Stimulated activated CD8-positive, alpha-beta memory T cell treated with anti-CD3 and anti-CD28 coated beads, Interleukin-12 subunit alpha, Interleukin-12 subunit beta, amount 100 ng/mL, for 1 hour (primary cell): ENCODE measurements at regions not wholly inside any gene's neighbourhood (a gene's known extent, or its start where the extent isn't known, plus 50 kb on each side); places are given as distances from the start of the nearest gene placed in this dataset.
"Not testable (repeated sequence)": the region's sequence is repeated elsewhere in the genome, so short reads cannot be mapped to it uniquely, and the experiment has no call there.

ENCODE experiments used
- DNase-seq: peaks from one replicate; pipeline ENCODE4 v3.0.0-alpha.2; 2020; ENCODE audit warnings: low read depth

DNA sequence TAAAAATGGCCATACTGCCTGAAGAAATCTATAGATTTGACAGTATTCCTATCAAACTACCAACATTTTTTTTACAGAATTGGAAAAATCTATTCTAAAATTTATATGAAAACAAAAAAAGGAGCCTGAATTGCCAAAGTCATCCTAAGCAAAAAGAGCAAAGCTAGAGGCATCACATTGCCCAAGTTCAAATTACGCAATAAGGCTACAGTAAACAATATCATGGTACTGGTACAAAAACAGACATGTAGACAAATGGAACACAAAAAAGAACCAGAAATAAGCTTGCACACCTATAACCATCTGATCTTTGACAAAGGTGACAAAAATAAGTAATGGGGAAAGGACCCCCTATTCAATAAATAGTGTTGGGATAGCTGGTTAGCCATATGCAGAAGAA is 50.2 kb upstream of the THSD7B start:
- DNase-seq = no peak

DNA sequence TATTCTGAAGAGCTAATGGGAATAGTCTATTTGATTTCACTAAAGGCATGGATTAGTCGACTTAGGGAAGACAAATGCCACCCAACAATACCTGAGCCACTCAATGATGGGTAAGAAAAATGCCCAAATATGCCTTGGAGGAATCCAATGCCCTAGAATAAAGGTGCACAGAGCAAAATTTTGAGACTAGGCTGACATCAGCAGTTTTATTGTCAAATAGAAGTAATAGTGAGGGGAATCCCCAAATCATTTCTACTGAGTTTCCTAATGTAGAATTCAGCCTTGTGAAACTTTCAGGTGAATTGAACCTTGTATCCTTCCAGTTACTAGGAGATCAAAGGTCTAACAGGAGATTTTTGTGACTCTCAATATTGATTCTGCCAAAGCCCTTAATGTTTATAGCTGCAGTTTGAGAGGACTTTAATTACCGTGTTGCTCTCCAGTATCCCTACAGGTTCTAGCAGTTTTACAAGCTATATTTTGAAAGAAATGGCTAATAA is 50.8 kb upstream of the THSD7B start:
- DNase-seq = no peak

DNA sequence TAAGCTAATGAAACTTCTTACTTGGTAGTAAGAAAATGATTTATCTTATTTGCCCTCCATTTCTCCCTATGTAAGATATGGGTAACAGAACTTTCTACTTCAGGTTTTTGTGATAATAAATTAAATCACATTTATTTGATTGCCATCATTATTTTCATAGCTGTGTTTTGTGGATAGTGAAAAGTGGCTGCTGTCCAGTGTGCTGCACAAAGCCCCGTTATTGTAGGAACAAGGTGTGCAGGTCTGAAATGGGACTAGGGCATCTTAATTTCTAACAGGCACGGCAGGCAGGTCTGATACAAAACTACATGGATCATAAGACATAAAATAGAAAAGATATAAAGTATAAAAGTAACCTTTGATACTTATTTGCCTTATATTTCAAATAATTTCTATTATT is 51.6 kb upstream of the THSD7B start:
- DNase-seq = no peak

DNA sequence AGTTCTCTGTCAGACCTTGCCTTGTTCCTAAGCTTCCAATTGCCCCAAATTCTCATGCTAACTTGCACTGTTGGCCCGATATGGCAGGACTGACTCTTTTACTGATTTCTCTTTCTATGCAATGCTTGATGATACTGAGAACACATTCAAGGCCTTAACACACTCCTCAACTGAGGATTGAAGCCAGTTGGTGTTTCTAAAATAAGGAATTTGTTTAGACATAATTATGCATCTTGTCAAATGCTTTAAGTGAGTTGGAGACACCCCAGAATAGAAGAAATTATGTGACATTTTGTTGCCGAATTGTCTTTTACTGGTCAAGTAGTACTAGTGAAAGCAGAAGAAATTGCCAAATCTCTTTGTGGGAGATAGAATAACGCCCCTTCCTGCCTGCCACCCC is 60.0 kb upstream of the THSD7B start:
- DNase-seq = no peak

DNA sequence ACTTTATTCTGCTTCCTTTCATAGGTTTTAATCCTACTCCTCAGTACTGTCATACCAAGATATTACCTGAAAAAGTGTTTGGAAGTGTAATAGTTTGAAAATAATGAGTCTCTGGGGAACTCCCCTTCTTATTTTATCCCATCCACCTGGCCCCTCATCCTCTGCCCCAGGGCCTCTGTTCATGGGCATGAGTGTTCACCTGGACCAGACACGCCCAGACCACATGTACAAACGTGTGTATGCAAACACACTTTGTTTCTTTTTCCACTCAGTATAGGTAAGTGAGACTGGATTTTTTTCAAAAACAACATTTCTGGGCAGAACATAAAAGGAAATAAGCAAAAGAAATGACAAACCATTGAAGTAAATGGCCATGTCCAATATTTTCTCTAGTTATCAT is 62.1 kb upstream of the THSD7B start:
- no peak for DNase-seq

DNA sequence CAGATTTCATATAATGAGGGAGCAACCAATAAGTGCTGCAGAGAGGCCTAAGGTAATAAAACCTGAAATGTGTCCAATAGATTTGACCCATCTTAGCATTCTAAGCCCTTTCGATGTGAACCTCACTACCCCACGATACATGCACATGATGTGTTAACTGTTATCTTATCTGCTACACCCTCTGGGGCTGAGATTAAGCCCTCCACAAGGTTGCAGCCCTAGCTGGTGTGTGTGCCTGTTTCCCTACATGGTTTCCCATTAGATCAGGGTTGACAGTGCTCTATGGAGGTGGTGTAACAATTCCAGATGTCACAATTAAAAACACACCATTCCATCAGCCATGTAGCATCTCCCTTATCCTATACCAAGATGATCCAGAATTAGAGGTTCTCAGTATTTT is 68.9 kb upstream of the THSD7B start:
- DNase-seq = no peak

DNA sequence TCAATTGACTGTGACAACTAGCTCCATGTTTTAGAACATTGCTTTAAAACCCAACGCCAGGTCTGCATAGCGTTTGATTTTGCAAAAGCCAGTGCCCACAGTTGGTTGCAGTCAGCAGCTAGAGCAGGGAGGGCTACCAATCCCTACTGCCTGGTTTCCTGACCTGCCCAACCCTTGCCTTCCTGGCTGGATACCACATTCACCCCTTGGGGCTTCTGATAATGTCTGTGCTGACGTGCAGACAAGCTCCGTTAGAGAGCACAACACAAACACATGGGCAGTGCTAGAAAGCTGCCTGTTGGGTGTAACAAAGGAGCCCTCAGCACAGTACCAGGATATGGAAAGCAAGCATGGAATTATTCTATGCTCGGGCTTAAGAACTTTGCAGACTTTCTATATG is 71.4 kb upstream of the THSD7B start:
- DNase-seq = no peak

DNA sequence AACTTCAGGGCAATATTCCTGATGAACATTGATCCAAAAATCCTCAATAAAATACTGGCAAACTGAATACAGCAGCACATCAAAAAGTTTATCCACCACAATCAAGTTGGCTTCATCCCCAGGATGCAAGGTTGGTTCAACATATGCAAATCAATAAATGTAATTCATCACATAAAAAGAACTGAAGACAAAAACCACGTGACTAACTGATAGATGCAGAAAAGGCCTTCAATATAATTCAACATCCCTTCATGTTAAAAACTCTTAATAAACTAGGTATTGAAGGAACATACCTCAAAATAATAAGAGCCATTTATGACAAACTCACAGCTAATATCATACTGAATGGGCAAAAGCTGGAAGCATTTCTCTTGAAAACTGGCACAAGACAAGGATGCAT is 85.3 kb upstream of the THSD7B start:
- DNase-seq = not testable (repeated sequence)

DNA sequence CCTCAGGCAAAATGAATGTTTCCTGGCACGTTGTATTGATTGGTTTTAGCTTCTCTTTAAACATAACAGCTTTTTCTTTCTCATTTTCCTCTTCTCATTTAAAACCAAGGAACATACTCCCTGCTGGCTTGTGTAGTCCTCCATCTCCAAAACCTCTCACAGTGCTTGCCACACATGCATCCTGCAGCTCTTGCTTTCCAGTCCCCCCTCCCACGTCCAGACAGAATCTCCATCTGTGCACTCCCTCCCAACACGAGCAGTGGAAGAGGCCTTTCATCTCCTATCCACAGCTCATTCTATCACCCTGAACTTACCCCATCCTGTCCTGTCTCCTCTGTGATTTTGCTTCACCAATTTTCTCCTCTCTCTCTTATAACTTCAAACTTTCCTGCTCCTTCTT is 99.6 kb upstream of the THSD7B start:
- DNase-seq = no peak

DNA sequence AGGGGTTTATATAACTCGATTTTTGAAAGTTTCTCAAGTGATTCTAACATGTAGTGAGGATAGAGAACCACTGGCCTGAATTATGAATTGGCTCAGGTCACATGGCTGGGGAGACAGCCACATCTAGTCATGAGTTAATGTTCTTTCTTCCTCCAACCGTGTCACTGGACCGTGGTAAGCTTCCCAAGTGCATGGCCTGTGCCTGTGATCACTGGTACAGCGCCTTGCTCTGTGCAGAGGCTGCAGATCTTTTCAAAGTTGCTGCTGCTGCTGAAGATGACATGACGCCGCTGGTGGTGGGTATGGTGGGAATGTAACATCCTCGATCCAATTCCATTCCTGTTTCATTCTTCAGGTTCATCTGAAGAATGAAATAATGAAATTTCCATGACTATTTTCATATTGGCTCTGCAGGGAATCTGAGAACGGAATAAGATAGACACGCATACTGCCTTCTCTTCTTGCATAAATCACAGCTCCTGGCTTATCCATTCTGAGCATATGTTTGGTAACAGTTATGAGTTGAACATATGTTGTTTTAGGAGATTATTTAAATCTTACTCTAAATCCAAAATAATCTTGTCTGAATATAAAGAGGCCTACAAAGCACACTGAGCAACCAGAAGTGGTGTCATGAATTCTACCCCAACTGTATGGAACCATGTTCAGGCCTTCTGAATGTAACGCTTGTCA is 100.5 kb upstream of the THSD7B start:
- DNase-seq = no peak

DNA sequence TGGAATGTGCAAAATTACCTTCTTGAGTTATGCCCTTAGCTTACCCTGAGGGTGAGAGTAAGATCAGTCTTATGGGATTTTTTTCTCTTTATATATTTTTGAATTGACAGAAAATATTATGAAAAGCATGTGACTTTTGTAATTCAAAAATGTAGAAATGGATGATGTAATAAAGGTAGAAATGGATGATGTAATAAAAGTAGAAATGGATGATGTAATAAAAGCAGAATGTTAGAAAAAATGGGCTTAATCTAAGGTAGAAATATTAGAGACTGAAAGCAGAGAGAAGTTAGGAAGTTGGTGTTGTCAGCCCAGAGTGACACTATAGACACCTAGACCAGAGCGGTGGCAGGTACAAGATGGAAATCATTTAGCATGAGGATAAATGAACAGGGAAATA is 107.1 kb upstream of the THSD7B start:
- DNase-seq = no peak

DNA sequence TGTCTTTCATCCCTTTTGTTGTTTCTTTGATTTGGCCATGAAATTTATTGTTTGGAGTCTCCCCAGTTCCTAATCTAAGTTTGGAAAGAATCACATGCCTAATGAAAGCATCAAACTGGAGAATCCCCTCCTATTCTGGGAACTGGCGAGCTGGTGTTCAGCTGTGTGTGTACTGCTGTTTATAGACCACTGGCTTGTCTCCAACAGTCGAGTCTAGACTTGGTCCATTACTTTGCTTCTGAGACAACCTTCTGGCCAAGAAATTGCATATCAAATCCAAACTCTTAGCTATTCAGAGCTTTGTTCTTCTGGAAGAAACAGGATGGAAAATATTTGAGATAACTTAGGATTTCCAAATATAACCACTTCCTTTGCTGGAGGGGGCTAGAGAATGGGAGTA is 111.5 kb upstream of the THSD7B start:
- DNase-seq = no peak

DNA sequence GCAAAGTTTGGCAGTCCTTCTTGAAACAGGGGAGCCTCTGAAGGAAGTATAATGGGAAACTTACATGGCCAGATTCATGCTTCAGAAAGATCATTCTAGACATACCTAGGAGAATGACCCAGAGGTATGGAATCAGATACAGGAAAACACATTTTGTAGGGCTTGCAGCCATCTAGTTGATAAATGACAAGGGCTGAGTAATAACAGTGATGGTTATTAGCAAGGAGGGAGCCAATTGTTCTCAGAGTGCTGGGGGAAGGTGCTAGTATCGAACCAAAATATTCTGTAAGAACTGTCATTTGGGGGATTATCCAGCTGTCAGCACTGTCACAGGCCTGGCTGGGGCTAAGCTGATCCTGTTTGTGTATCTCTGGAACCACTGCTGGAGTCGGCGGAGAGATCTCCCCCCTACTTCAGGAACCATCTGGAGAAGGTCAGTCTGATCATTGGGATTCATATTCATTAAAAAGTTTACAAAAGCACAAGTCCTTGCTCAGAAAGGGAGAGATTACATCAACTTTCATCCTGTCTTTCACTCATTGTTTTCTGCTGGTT is 113.8 kb upstream of the THSD7B start:
- no peak for DNase-seq

DNA sequence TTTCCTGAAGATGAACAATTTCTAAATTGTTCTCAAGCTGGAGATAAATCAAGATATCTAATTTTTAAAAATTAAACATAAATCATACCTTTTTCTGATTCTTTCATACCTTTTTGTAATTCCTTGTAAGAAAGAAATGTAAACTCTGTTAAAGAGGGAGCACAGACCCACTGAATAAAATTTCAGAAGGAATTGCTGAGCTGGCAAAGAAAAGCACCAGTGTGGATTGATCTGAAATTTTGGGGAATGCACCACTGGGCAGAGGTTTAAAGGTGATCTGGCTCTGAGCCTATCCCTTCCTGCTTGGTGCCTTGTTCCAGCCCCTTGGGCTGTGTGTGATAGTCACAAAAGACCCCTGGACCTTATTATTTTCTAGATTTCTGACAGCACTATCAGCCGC is 118.3 kb upstream of the THSD7B start:
- DNase-seq = no peak

DNA sequence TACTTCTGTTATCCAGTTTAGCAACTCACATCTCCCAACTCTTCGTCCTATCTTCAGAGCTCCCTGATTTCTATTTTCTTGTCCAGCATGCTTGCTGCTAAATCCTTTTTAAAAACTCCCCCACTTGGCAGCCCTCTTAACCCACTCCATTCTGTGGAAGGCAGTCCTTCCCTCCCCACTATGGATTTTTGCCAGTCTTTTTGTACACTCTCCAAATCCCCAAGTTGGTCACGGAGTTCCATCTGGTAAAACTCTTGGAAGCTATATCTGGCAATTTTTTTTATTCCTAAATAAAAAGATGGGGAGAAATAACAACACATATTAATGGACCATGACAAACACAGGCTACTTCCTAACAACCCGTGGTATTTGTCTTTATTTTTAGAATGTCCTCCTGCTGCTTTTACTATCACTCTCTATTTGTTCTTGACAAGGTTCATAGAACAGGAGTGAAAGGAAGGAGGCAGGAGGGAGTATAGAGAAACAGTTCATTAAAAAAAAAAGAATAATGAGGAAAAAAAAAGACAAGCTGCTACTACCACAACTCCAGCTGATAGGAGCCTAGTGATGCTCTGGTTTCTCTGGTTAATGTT is 120.0 kb upstream of the THSD7B start:
- no peak for DNase-seq

DNA sequence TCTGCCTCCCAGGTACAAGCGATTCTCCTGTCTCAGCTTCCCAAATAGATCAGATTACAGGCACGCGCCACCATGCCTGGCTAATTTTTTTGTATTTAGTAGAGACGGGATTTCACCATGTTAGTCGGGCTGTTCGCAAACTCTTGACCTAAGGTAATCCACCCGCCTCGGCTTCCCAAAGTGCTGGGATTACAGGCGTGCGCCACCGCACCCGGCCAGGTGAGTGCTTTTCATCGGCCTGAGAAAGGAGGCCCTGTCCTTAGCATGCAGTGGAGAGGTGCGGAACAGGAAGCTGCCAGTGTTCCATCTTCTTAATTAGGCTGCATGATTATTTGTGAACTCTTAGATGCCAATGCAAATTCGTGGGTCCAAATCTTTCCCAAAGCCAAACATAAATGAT is 125.7 kb upstream of the THSD7B start:
- DNase-seq = no peak

DNA sequence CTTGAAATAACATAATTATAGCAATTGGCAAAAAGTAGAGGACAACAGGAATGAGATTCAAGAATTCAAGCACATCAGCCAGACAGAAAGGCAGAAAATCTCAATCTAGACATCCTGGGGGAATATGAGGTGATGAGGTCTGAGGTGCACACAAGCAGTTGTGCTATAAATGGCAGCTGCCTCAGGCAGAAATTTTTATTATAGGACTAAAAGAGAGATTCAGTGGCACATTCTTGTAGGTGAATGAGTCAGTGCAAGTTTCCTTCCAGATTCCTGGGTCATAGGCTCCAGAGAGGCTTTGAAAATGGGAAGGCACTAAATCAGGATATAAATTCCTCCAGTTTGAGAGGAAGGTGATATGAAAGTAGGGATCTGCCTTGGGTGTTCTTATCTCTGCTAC is 127.2 kb upstream of the THSD7B start:
- DNase-seq = no peak

DNA sequence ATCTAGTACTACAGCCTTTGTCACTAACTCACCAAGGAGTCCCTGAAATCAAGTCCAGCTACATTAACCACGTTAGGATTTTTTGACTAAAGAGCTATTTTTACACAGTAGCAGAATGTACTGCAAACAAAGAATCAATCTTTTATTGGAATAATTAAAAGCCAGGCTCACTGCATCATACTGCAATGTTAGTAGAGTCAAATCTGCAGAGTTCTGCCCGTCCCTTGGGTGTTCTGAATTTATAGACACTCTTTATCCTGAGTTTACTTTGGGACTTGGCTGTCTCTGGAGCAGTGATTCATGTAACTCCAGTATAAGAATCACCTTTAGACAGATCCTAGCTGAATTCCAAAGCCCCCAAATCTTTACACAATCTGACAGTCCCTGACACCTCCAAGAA is 127.9 kb upstream of the THSD7B start:
- no peak for DNase-seq

DNA sequence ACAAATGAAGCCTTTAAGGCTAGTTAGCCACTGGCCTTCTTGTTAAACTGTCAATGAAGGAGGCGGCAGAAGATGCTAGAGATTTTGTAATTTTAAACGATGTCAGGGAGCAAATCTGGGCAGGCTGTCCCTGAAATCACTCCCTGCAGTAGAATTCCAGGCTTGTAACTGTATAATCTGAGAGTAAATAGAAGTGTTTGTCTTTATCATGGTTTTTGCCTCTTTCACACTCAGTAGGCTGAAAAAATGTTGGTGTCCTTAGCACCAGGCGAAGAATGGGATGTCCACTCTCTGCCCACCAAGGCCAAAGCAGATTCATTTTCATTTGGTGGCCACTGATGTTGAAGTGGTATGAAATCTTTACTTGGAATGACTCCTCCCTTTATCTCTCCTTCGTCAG is 136.9 kb upstream of the THSD7B start:
- DNase-seq = no peak

DNA sequence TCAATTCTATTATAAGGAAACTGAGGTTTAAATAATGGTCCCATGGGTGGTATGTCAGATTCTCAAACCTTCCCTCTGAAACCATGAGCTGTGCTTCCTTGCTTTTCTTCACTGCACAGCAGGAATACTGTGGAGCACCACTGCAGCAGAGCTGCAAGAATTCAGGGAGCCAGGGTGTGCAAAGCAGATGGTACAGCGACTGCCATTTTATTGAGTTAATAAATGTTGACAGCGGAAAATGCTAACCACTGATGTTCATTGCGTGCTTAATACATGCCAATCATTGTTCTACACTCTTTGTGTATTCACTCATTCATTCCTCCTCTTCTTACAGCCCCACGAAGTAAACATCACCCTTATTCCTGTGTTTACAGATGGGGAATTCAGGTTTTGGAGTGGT is 152.2 kb upstream of the THSD7B start:
- DNase-seq = no peak

DNA sequence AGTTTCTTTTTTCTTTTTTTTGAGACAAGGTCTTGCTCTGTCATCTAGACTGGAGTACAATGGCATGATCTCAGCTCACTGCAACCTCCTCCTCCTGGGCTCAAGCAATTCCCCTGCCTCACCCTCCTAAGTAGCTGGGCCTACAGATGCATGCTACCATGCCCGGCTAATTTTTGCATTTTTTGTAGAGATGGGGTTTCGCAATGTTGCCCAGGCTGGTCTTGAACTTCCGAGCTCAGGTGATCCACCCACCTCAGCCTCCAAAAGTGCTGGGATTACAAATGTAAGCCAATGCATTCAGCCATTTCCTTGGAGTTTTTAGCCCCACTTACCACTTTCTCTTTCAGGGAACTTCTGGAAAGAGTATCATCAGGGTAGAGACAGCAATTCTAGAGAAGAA is 153.3 kb upstream of the THSD7B start:
- DNase-seq = no peak

DNA sequence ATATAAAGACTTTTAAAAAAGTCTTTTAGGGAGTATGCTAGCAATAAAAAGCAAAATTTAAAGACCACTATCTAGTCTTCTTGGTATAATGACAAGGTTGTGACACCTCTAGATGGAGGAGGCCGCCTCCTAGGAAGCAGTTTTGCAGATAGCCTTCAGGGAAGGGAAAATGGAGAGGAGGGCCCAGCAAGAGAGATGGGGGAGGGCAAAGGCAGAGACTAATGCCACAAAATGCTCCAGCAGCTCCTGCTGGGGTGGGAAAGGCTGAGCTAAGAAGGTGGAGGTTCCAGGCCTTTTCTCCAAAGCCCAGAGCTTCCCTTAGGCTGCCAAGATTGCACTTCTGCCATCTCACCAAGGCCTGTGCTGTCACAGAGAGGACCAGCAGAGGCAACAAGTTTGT is 153.9 kb upstream of the THSD7B start:
- no peak for DNase-seq

DNA sequence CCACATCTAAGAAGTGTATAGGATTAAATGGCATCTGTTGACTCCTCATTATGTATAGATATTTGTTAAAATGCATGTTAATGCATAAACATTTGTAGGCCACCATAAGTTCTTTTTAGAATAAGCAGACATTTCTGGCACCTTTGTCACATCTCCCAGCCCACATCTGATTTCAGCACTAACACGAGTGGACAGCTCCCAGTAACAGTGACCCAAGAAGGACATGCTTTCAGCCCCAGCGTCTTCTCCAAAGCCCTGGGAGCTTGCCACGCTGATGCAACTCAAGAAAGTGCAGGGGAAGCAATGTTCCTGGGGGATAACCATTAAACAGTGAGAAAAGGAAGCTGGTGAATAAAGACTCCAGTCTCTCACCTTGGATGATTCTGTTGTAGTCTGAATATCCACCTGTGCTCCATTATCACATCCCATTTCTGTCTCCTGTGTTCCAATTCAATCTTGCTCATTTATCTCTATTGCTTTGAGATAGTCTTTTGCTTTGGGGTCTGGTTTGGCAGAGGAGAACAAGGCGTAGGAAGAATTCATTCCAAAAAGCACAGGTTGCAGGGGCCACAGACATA is 182.6 kb upstream of the THSD7B start:
- DNase-seq = no peak

DNA sequence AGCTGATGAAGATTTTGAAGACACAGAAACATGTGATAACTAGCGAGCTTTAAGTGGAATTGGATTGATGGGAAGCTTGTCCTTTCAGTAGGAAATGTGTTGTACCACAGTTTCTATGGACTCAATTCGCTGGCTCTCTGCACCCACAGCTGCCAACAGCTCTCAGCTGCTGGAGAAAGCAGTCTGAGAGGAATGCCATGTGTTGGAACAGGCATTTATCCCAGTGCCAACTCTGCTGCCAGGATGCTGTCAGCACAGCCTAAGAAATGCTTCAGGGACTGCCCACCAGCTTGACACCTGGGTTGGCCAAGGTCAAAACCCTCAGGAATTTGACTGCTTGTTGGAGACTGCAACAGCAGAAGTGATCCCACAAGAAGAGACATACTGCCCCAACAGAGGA is 193.0 kb upstream of the THSD7B start:
- DNase-seq = no peak
